NCI-H2081 (cell line): ENCODE measurements at regions not wholly inside any gene's neighbourhood (a gene's known extent, or its start where the extent isn't known, plus 50 kb on each side); places are given as distances from the start of the nearest gene placed in this dataset.

Source experiments
- DNase-seq, 2 experiments: peaks; one replicate each; lab custom pipeline; 2025; lab: John Stamatoyannopoulos, UW

GRCh38 chr11:10387206-10388083, 67.6 kb upstream of the AMPD3 start:
- DNase-seq = no peak

- no peak for DNase-seq
These were observed 67.0 kb upstream of the AMPD3 start for GRCh38 chr11:10388101-10388500.

GRCh38 chr11:10388574-10388973, 66.5 kb upstream of the AMPD3 start:
- no peak for DNase-seq

GRCh38 chr11:10390375-10390774, 64.7 kb upstream of the AMPD3 start:
- DNase-seq = no peak

- no peak for DNase-seq
These were observed 62.7 kb upstream of the AMPD3 start for GRCh38 chr11:10392095-10393079.

GRCh38 chr11:10394229-10395101, 60.6 kb upstream of the AMPD3 start:
- no peak for DNase-seq

- DNase-seq = no peak
These were observed 59.7 kb upstream of the AMPD3 start for GRCh38 chr11:10395166-10395897.

GRCh38 chr11:10396771-10397170, 58.3 kb upstream of the AMPD3 start:
- no peak for DNase-seq

- no peak for DNase-seq
These were observed 57.7 kb upstream of the AMPD3 start for GRCh38 chr11:10397226-10397987.

GRCh38 chr11:10398525-10398924, 56.5 kb upstream of the AMPD3 start:
- DNase-seq = no peak

- no peak for DNase-seq
These were observed 54.2 kb upstream of the AMPD3 start for GRCh38 chr11:10400856-10401255.

- DNase-seq = no peak
These were observed 53.8 kb upstream of the AMPD3 start for GRCh38 chr11:10401256-10401655.

GRCh38 chr11:10401696-10402392, 53.2 kb upstream of the AMPD3 start:
- no peak for DNase-seq
